GM06990 (cell line): ENCODE measurements at regions not wholly inside any gene's neighbourhood (a gene's known extent, or its start where the extent isn't known, plus 50 kb on each side); places are given as distances from the start of the nearest gene placed in this dataset.

Experiments
- DNase-seq: peaks from one replicate; pipeline ENCODE4 v3.0.0-alpha.2; 2011; ENCODE audit not compliant: insufficient read length; ENCODE audit errors: extremely low read depth
- H3K27me3 ChIP-seq: replicated peaks from 2 replicates; pipeline ENCODE4 v1.6.0; 2011; ENCODE audit warnings: low read length; ENCODE audit not compliant: control insufficient read depth, insufficient read depth
- H3K36me3 ChIP-seq: 2 replicates; pipeline ENCODE4 v1.5.1; 2011; ENCODE audit warnings: low read length; ENCODE audit not compliant: control insufficient read depth, insufficient read depth
- H3K4me3 ChIP-seq: replicated peaks from 2 replicates; pipeline ENCODE4 v1.5.1; 2011; ENCODE audit warnings: low read depth, mild to moderate bottlenecking, control low read depth, low read length
- TF ChIP-seq, protein P1 (sequence below): IDR thresholded peaks from 2 replicates; pipeline ENCODE4 v1.5.1; 2011; ENCODE audit warnings: low read length, control low read depth, mild to moderate bottlenecking, inconsistent platforms; ENCODE audit not compliant: insufficient read depth, poor library complexity, severe bottlenecking

DNA sequence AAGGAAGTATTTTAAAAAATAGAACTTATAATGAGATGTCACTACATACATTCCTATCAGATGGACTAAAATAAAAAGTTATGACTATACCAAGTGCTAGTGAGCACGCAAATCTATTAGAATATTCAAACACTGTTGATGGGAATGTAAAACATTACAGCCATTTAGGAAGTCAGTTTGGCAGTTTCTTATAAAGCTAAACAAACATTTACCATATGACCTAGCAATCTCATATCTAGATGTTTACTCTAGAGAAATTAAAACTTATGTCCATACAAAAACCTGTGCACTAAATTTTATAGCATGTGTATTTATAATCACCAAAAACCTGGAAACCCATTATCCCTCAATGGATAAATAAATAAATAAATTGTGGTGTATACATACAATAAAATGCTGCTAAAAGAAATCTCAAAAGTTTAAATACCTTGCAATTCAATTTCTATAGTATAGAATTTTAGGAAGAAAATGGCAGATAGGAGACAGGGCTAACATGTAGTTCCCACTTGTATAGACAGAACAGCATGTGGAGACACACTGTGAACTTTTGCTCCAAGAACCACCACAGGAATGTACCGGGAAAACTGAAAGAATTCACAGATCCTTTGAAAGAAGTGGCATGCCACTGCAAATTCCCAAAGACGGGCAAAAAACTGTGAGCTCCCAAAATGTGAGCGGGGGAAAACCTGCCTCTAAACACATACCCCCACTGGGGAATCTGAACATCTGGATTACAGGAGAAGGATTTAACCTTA, 174.6 kb upstream of the SPEF2 start:
- Histone ChIP-seq H3K4me3 (no peak overlapping the region), H3K27me3 (no peaks in the 10 kb centered on the region), H3K36me3 (no peaks in the 10 kb centered on the region)
- DNase-seq: no peak
- TF ChIP-seq, protein P1, sequence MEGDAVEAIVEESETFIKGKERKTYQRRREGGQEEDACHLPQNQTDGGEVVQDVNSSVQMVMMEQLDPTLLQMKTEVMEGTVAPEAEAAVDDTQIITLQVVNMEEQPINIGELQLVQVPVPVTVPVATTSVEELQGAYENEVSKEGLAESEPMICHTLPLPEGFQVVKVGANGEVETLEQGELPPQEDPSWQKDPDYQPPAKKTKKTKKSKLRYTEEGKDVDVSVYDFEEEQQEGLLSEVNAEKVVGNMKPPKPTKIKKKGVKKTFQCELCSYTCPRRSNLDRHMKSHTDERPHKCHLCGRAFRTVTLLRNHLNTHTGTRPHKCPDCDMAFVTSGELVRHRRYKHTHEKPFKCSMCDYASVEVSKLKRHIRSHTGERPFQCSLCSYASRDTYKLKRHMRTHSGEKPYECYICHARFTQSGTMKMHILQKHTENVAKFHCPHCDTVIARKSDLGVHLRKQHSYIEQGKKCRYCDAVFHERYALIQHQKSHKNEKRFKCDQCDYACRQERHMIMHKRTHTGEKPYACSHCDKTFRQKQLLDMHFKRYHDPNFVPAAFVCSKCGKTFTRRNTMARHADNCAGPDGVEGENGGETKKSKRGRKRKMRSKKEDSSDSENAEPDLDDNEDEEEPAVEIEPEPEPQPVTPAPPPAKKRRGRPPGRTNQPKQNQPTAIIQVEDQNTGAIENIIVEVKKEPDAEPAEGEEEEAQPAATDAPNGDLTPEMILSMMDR: no peak

DNA sequence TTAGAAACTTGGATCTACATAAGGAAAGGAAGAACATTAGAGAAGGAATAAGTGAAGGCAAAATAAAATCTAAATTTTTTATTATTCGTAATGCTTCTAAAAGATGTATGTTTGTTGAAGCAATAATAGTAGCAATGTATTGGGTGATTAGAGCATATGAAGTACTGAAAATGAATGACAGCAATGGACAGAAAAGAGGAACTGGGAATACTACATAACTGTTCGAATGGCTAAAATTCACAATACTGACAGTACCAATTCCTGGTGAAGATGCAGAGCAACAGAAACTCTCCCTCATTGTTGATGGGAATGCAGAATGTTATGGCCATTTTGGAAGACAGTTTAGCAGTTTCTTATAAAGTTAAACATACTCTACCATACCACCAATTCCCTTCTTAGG, 177.3 kb upstream of the SPEF2 start:
- Histone ChIP-seq H3K4me3 (no peak overlapping the region), H3K27me3 (no peaks in the 10 kb centered on the region), H3K36me3 (no peaks in the 10 kb centered on the region)
- TF ChIP-seq, protein P1: no peak
- no peak for DNase-seq

DNA sequence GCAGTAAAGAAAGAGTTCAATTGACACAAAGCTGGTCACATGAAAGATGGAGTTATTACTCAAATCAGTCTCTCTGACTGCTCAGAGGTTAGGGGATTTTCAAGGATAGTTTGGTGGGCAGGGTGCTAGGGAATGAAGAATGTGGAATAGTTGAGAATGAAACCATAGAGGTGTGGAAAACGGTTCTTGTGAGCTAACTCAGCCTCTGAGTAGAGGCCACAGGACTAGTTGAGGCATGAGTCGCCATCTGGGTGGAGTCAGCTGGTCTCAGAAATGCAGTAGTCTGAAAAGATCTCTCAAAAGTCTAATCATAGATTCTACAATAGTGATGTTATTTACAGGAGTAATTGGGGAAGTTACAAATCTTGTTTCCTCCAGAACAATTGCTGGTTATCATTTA, 178.9 kb upstream of the SPEF2 start:
- H3K36me3 ChIP-seq: no peaks in the 10 kb centered on the region
- no peak for DNase-seq
- no peak overlapping the region for H3K4me3 ChIP-seq
- no peaks in the 10 kb centered on the region for H3K27me3 ChIP-seq
- TF ChIP-seq, protein P1: no peak

DNA sequence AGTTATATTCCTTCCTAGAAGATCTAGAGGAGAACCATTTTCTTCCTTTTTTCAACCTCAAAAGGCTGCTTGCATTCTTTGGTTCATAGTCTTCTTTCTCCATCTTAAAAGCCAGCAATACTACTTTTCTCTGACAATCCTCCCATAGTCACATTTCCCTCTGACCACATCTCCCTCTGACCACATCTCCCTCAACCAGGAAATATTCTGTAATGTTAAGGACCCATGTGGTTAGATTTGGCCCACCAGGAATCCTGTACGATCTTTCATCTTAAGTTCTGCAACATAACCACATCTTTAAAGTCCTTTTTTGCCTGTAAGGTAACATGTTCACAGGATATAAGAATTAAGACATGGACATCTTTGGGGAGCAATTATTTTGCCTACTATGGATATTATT, 179.4 kb upstream of the SPEF2 start:
- no peak for DNase-seq
- H3K36me3 ChIP-seq: no peaks in the 10 kb centered on the region
- TF ChIP-seq, protein P1: no peak
- no peak overlapping the region for H3K4me3 ChIP-seq
- H3K27me3 ChIP-seq: no peaks in the 10 kb centered on the region

DNA sequence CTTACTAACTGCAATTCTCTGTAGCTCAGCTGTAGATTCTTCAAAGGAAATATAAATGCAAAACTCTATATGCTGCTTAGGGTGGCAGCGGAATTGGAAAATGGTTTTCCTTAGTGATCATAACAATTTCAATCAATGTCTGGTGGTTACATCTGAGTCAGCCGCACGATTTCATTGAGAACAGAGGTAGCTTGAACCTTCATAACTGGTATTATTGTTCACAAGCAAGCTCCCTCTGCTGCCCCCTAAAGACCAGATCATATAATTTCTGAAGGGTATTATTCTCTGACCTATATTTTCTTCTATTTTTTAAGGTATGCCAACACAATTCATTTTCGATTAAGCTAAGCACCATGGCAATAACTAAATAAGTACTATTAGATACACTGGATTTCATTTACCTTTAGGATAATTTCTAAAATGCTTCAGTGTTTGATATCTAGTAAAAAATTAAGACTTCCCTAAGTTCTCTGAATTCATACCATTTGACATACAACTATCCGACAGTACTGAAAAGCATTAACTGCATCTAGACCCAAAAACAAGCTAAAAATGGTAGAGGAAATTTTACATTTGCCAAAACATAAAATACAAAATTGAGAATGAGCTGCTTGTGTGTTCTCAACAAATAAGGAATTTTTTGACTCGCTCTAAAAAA, 181.1 kb upstream of the SPEF2 start:
- Histone ChIP-seq H3K27me3 (no peaks in the 10 kb centered on the region), H3K36me3 (no peaks in the 10 kb centered on the region), H3K4me3 (no peak overlapping the region)
- TF ChIP-seq, protein P1: peak; percentile 57
- DNase-seq: peak; percentile 5
